PFSK-1 (cell line): ENCODE measurements at regions not wholly inside any gene's neighbourhood (a gene's known extent, or its start where the extent isn't known, plus 50 kb on each side); places are given as distances from the start of the nearest gene placed in this dataset.

Source experiments
- POLR2AphosphoS5 ChIP-seq: IDR thresholded peaks from 2 replicates; pipeline ENCODE4 v1.6.1; 2012; ENCODE audit warnings: low read depth, mild to moderate bottlenecking, control low read depth, low read length, moderate library complexity
- REST ChIP-seq, 2 experiments: IDR thresholded peaks; 2 replicates each; pipeline versions ENCODE4 v1.6.1 to v1.8.0; 2011 to 2012; ENCODE audit warnings: low read depth in 2 of 2, low read length in 2 of 2, control low read depth in 1 of 2, inconsistent platforms in 1 of 2, mild to moderate bottlenecking in 1 of 2, moderate library complexity in 1 of 2; ENCODE audit not compliant: insufficient read depth in 1 of 2
- TAF1 ChIP-seq: IDR thresholded peaks from 2 replicates; pipeline ENCODE4 v1.6.1; 2012; ENCODE audit warnings: low read length, control low read depth, borderline replicate concordance; ENCODE audit not compliant: insufficient read depth

DNA sequence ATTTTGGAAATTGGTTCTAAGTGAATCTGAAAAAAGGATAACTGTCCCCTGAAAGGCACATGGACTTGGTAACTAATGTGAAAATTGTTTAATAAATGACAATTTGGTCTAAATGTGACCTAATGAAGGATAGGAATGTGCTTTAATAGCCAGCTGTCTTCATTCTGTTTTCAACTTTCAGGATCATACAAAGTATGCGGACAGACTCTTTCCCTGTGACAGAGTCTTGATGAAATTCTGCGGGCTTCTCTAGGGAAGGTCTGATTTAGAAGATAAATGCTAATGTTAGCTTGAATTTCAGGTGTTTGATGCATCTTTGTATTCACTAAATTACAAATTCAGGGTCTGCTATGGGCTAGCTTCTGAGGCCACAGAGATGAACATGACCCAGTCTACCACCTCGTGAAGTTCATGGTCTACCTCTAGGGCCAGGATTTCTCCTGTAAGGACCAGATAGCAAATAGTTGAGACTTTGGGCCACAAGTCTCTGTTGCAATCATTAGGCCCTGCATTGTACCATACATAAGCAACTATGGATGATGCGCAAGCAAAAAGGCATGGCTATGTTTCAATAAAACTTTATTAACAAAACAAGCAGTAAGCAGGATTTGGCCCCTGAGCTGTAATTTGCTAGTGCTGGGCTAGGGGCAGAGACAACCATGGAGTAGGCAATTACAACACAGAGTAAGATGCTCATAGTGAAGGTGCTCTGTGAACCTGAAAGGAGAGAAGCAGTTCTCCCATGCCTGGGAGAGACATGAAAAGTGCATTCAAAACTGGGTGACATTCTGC, 368.6 kb downstream of the INHBA start:
- no peak for TF ChIP-seq TAF1
- no peak for TF ChIP-seq REST (IDR thresholded peaks at IDR 0.05; ENCODE audit: insufficient read depth in 1 of 2, low read depth in 2 of 2, low read length in 2 of 2)
- TF ChIP-seq POLR2AphosphoS5 = no peak
